HepG2 (cell line): ENCODE measurements at regions not wholly inside any gene's neighbourhood (a gene's known extent, or its start where the extent isn't known, plus 50 kb on each side); places are given as distances from the start of the nearest gene placed in this dataset.

Experiments
- ATAC-seq: fragments of 200-7000 bp; cut with Tn5 transposase; 3 replicates; pipeline ENCODE4 v1.9.1; 2020; ENCODE audit warnings: mild to moderate bottlenecking, moderate library complexity
- BruUV-seq: library from RNA; stranded (reverse); fragments of 400-500 nt; replicated peaks from 2 replicates; lab custom pipeline; 2021; lab: Mats Ljungman, UMichigan
- CTCF ChIA-PET: fragments of 300-600 bp; formaldehyde crosslinking; extraction: SDS; loops from one replicate; lab custom pipeline; 2021; ENCODE audit warnings: low total read pairs, inconsistent platforms, low intra/inter-chr PET ratio; lab: Yijun Ruan, JAX
- POLR2A ChIA-PET: fragments of 350-600 bp; sonication (Branson Sonifier 250); formaldehyde crosslinking; loops from one replicate; lab custom pipeline; 2020; ENCODE audit warnings: antibody characterized with exemption, inconsistent platforms; lab: Yijun Ruan, JAX
- DNase-seq: peaks from one replicate; pipeline ENCODE4 v3.0.0-alpha.2; 2015; ENCODE audit warnings: low spot score
- FAIRE-seq: peaks from 3 replicates; lab custom pipeline; 2011; peaks lifted over from hg19 to GRCh38; lab: Jason Lieb, UNC
- H2AFZ ChIP-seq: one replicate; pipeline ENCODE4 v1.6.1; 2011; ENCODE audit warnings: low read length, inconsistent platforms
- H3K27ac ChIP-seq: fragments of 300-600 bp; 3 replicates; pipeline ENCODE4 v1.8.0; 2011; ENCODE audit warnings: mixed run types, mild to moderate bottlenecking, mixed read lengths, low read length, inconsistent platforms; ENCODE audit not compliant: insufficient read depth; ENCODE audit errors: extremely low read length
- H3K27me3 ChIP-seq, 2 experiments: fragments of 200-600 bp in 1 of 2; 2 replicates in 1 of 2; 3 replicates in 1 of 2; pipeline versions ENCODE4 v1.6.0 to v1.8.0; 2011; ENCODE audit warnings: low read length in 2 of 2, mild to moderate bottlenecking in 2 of 2, moderate library complexity in 2 of 2, inconsistent platforms in 1 of 2; ENCODE audit not compliant: insufficient read depth in 2 of 2, control insufficient read depth in 1 of 2
- H3K36me3 ChIP-seq, 2 experiments: fragments of 200-600 bp in 1 of 2; replicated peaks in 1 of 2; 2 replicates in 1 of 2; 3 replicates in 1 of 2; pipeline versions ENCODE4 v1.5.1 to v1.8.0; 2011; ENCODE audit warnings: low read length in 2 of 2, inconsistent platforms in 1 of 2; ENCODE audit not compliant: insufficient read depth in 2 of 2, control insufficient read depth in 1 of 2
- H3K4me1 ChIP-seq: 2 replicates; pipeline ENCODE4 v1.5.1; 2012; ENCODE audit warnings: low read length, inconsistent platforms; ENCODE audit not compliant: insufficient read depth
- H3K4me2 ChIP-seq: 2 replicates; pipeline ENCODE4 v1.6.0; 2011; ENCODE audit warnings: low read depth, low read length, inconsistent platforms
- H3K4me3 ChIP-seq, 3 experiments: fragments of 200-600 bp in 1 of 3; sonication (generic), shearing (Covaris generic) in 1 of 3; replicated peaks in 1 of 3; 2 replicates each; pipeline ENCODE4 v1.5.1; 2011 to 2016; ENCODE audit warnings: low read length in 3 of 3, inconsistent platforms in 2 of 3, low read depth in 2 of 3, mild to moderate bottlenecking in 2 of 3, control low read depth in 1 of 3, mixed read lengths in 1 of 3; ENCODE audit not compliant: insufficient read depth in 1 of 3
- H3K79me2 ChIP-seq: one replicate; pipeline ENCODE4 v1.6.1; 2011; ENCODE audit warnings: low read length, inconsistent platforms; ENCODE audit not compliant: insufficient read depth
- H3K9ac ChIP-seq: 2 replicates; pipeline ENCODE4 v1.6.0; 2011; ENCODE audit warnings: mild to moderate bottlenecking, low read depth, low read length, inconsistent platforms; ENCODE audit not compliant: insufficient read depth
- H3K9me3 ChIP-seq: 2 replicates; pipeline ENCODE4 v1.5.1; 2012; ENCODE audit warnings: mild to moderate bottlenecking, low read length
- H4K20me1 ChIP-seq: 2 replicates; pipeline ENCODE4 v1.6.0; 2011; ENCODE audit warnings: inconsistent platforms, mild to moderate bottlenecking, low read length, moderate library complexity; ENCODE audit not compliant: insufficient read depth
- WGBS: methylation state at CpG from one replicate; pipeline ENCODE4 v1.1.6; 2017; ENCODE audit warnings: low lambda C conversion rate; 5-methylcytosine and 5-hydroxymethylcytosine counted together
- in situ Hi-C: cut with HindIII; loops from 2 replicates; pipeline ENCODE4 v1.10.0; 2017; ENCODE audit warnings: low pct_unique_long_range_greater_than_20kb; ENCODE audit not compliant: extremely low pct_ligation_motif_present
- intact Hi-C: fragments of 100-400 bp; cut with micrococcal nuclease; formaldehyde crosslinking; loops from one replicate; pipeline ENCODE4 v1.10.0; 2022; ENCODE audit not compliant: unreplicated experiment
- TF ChIP-seq, protein P1 (sequence below): sonication (generic); formaldehyde crosslinking; IDR thresholded peaks from 2 replicates; pipeline ENCODE4 v1.4.0; 2020; ENCODE audit warnings: mild to moderate bottlenecking, missing genetic modification reagents
- TF ChIP-seq, protein P2 (sequence below): sonication (generic); formaldehyde crosslinking; IDR thresholded peaks from 2 replicates; pipeline ENCODE4 v1.5.0; 2020; ENCODE audit warnings: mild to moderate bottlenecking, missing genetic modification reagents

DNA sequence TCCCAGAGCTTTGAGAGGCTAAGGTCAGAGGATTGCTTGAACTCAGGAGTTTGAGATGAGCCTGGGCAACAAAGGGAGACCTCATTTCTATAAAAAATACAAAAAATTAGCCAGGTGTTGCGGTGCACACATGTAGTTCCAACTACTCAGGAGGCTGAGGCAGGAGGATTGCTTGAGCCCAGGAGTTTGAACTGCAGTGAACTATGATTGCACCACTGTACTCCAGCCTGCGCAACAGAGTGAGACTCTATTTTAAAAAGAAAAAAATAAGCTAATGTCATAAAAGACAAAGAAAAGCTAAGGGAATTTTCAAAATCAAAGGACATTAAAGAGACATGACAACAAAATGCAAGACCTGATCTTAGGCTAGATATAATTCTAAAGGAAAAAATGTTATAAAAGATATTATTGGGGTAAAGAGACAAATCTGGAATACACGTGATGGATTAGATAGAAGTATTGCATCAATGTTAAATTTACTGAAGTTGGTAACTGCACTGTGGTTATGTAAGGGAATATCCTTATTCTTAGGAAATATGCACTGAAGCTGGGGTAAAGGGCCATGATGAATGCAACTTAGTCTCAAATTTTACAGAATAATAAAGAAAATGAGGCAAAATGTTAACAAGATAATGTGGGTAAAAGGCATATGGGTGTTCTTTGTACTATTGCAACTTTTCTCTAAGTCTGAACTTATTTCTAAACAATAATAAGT is 75.2 kb downstream of the SPRY1 start:
- Histone ChIP-seq H3K9me3 (no peaks in the 10 kb centered on the region), H3K27me3 (no peaks in the 10 kb centered on the region), H3K4me2 (no peak overlapping the region), H3K27ac (no peak overlapping the region), H4K20me1 (no peaks in the 10 kb centered on the region), H3K36me3 (no peaks in the 10 kb centered on the region), H3K9ac (no peak overlapping the region), H3K4me3 (no peak overlapping the region), H3K79me2 (no peaks in the 10 kb centered on the region), H3K4me1 (peaks cover 13% of the 10 kb centered on the region), H2AFZ (no peak overlapping the region)
- ChIA-PET POLR2A (no interaction called here), CTCF (no interaction called here)
- DNase-seq: no peak
- WGBS: 97% methylated on average over 3 of the region's 3 CpGs
- no peak for ATAC-seq
- intact Hi-C loops (no loop called here), in situ Hi-C loops (no loop called here)
- no peak for FAIRE-seq
- no TSS peak for BruUV-seq
- TF ChIP-seq, protein P1, sequence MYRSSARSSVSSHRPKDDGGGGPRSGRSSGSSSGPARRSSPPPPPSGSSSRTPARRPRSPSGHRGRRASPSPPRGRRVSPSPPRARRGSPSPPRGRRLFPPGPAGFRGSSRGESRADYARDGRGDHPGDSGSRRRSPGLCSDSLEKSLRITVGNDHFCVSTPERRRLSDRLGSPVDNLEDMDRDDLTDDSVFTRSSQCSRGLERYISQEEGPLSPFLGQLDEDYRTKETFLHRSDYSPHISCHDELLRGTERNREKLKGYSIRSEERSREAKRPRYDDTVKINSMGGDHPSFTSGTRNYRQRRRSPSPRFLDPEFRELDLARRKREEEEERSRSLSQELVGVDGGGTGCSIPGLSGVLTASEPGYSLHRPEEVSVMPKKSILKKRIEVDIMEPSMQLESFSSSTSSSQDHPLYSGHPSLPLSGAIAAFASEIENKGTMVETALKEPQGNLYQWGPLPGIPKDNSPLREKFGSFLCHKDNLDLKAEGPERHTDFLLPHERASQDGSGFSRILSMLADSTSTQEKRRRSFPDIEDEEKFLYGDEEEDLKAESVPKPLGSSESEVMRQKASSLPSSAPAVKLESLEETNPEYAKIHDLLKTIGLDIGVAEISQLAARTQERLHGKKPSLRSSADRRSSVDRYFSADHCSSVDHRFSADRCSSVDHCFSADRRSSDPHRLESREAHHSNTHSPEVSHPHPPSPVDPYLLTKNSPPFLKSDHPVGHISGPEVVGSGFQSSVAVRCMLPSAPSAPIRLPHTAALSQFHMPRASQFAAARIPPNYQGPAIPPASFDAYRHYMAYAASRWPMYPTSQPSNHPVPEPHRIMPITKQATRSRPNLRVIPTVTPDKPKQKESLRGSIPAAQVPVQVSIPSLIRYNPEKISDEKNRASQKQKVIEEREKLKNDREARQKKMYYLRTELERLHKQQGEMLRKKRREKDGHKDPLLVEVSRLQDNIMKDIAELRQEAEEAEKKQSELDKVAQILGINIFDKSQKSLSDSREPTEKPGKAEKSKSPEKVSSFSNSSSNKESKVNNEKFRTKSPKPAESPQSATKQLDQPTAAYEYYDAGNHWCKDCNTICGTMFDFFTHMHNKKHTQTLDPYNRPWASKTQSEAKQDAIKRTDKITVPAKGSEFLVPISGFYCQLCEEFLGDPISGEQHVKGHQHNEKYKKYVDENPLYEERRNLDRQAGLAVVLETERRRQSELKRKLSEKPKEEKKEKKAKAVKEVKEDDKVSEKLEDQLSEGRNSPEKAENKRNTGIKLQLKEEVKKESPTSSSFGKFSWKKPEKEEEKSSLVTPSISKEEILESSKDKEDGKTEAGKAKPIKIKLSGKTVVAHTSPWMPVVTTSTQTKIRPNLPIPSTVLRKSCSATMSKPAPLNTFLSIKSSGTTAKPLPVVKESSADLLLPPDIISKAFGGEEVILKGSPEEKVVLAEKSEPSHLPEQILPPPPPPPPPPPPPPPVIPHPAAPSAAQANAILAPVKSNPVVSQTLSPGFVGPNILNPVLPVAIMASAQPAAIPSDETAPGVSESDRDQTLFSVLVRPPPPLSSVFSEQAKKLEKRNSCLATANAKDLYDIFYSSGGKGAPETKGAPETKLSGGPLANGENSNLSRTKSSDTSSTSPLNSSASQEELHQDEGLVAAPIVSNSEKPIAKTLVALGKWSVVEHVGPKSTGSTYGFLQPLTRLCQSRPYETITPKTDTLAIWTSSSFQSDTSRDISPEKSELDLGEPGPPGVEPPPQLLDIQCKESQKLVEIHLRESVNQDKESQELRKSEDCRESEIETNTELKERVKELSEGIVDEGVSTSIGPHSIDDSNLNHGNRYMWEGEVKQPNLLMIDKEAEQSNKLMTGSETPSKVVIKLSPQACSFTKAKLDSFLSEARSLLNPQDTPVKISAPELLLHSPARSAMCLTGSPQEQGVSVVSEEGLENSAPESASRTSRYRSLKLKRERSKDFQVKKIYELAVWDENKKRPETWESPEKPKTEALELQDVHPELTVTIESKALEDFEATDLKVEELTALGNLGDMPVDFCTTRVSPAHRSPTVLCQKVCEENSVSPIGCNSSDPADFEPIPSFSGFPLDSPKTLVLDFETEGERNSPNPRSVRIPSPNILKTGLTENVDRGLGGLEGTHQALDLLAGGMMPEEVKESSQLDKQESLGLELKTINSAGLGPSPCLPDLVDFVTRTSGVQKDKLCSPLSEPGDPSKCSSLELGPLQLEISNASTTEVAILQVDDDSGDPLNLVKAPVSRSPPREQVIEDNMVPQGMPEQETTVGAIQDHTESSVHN (CRISPR knock-in tag): no peak
- TF ChIP-seq, protein P2, sequence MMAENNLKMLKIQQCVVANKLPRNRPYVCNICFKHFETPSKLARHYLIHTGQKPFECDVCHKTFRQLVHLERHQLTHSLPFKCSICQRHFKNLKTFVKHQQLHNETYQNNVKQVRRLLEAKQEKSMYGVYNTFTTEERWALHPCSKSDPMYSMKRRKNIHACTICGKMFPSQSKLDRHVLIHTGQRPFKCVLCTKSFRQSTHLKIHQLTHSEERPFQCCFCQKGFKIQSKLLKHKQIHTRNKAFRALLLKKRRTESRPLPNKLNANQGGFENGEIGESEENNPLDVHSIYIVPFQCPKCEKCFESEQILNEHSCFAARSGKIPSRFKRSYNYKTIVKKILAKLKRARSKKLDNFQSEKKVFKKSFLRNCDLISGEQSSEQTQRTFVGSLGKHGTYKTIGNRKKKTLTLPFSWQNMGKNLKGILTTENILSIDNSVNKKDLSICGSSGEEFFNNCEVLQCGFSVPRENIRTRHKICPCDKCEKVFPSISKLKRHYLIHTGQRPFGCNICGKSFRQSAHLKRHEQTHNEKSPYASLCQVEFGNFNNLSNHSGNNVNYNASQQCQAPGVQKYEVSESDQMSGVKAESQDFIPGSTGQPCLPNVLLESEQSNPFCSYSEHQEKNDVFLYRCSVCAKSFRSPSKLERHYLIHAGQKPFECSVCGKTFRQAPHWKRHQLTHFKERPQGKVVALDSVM (CRISPR knock-in tag): peak; percentile 66
